CD4-positive, alpha-beta T cell (primary cell): ENCODE measurements at regions not wholly inside any gene's neighbourhood (a gene's known extent, or its start where the extent isn't known, plus 50 kb on each side); places are given as distances from the start of the nearest gene placed in this dataset.

Experiments used
- ATAC-seq: fragments of 200-7000 bp; cut with Tn5 transposase; one replicate; pipeline ENCODE4 v1.10.0; 2022; ENCODE audit warnings: mild to moderate bottlenecking; ENCODE audit not compliant: poor library complexity
- CTCF ChIA-PET: fragments of 350-600 bp; sonication (Branson Sonifier 250); formaldehyde crosslinking; loops from one replicate; lab custom pipeline; 2021; ENCODE audit warnings: antibody characterized with exemption, inconsistent platforms; lab: Charles Lee
- POLR2A ChIA-PET: fragments of 350-600 bp; sonication (Branson Sonifier 250); formaldehyde crosslinking; loops from one replicate; lab custom pipeline; 2021; ENCODE audit warnings: antibody characterized with exemption, inconsistent platforms; lab: Charles Lee
- DNase-seq, 14 experiments: peaks; one replicate each; pipeline ENCODE4 v3.0.0-alpha.2; 2013 to 2020; ENCODE audit warnings: mixed read lengths in 2 of 14
- H3K27ac ChIP-seq, 2 donors: one replicate each; pipeline versions ENCODE4 v1.5.1 to v1.7.0; 2013; ENCODE audit warnings: low read length in 2 of 2, low read depth in 1 of 2, mild to moderate bottlenecking in 1 of 2
- H3K27me3 ChIP-seq, 2 experiments: 1 replicate in 1 of 2; 2 replicates in 1 of 2; pipeline versions ENCODE4 v1.6.1 to v1.7.0; 2013; ENCODE audit warnings: low read length in 2 of 2, control low read depth in 1 of 2, mild to moderate bottlenecking in 1 of 2, moderate library complexity in 1 of 2; ENCODE audit not compliant: insufficient read depth in 2 of 2, control insufficient read depth in 1 of 2
- H3K36me3 ChIP-seq: one replicate; pipeline ENCODE4 v1.6.1; 2013; ENCODE audit warnings: low read length, control low read depth; ENCODE audit not compliant: insufficient read depth
- H3K4me1 ChIP-seq: one replicate; pipeline ENCODE4 v1.6.1; 2013; ENCODE audit warnings: low read length, control low read depth; ENCODE audit not compliant: insufficient read depth
- H3K4me3 ChIP-seq: one replicate; pipeline ENCODE4 v1.5.1; 2013; ENCODE audit warnings: mild to moderate bottlenecking, low read length, moderate library complexity
- H3K9me3 ChIP-seq, 2 experiments: 1 replicate in 1 of 2; 2 replicates in 1 of 2; pipeline versions ENCODE4 v1.6.1 to v1.7.0; 2013; ENCODE audit warnings: low read length in 2 of 2, mild to moderate bottlenecking in 2 of 2, control low read depth in 1 of 2, moderate library complexity in 1 of 2; ENCODE audit not compliant: control insufficient read depth in 1 of 2, insufficient read depth in 1 of 2
- H3K27ac Mint-ChIP-seq: one replicate; pipeline ENCODE4 v1.8.0; 2020; ENCODE audit warnings: mixed read lengths
- H3K27me3 Mint-ChIP-seq: one replicate; pipeline ENCODE4 v1.8.0; 2021; ENCODE audit warnings: mixed read lengths
- H3K36me3 Mint-ChIP-seq: one replicate; pipeline ENCODE4 v1.8.0; 2021; ENCODE audit warnings: low read depth, mixed read lengths
- H3K4me1 Mint-ChIP-seq: one replicate; pipeline ENCODE4 v1.8.0; 2021; ENCODE audit warnings: low read depth, mixed read lengths
- H3K4me3 Mint-ChIP-seq: one replicate; pipeline ENCODE4 v1.8.0; 2020; ENCODE audit warnings: mild to moderate bottlenecking, mixed read lengths
- H3K9me3 Mint-ChIP-seq: one replicate; pipeline ENCODE4 v1.8.0; 2020; ENCODE audit warnings: mixed read lengths
- intact Hi-C, 2 experiments: fragments of 100-400 bp; cut with DNase I in 1 of 2; cut with micrococcal nuclease in 1 of 2; formaldehyde crosslinking; loops; one replicate each; pipeline versions ENCODE4 v1.15.1 to v1.9.0; 2023 to 2025; cut with DNase I, micrococcal nuclease
- TF ChIP-seq, protein P1 (sequence below): fragments of 200-600 bp; IDR thresholded peaks from one replicate; pipeline ENCODE4 v1.8.0; 2022; ENCODE audit warnings: antibody characterized with exemption, mild to moderate bottlenecking

DNA sequence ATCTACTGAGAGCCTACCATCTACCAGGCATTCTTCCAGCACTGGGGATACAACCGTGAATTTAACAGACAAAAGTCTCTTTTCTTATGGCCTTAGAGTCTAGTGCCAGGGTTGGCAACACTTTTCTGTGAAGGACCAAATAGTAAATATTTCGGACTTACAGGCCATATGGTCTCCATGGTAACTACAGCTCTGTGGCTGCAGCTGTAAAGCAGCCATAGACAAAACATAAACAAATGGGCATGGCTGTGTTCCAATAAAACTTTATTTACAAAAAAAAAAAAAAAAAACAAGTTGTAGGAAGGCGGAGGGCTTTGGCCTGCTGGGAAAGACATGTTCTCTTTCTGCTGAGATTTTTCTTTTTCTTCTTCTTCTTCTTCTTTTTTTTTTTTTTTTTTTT lies 98.7 kb downstream of the ABCC12 start:
- Histone ChIP-seq H3K27me3 (peaks cover 8 to 9% of the 10 kb centered on the region in 2 experiments), H3K27ac (no peak overlapping the region), H3K4me1 (peaks cover 3% of the 10 kb centered on the region), H3K36me3 (no peaks in the 10 kb centered on the region), H3K9me3 (peaks cover 0 to 7% of the 10 kb centered on the region in 2 experiments), H3K4me3 (no peak overlapping the region)
- Mint-ChIP-seq H3K9me3 (no peaks in the 10 kb centered on the region), H3K27me3 (peaks cover 28% of the 10 kb centered on the region), H3K4me1 (no peaks in the 10 kb centered on the region), H3K27ac (no peak overlapping the region), H3K4me3 (no peak overlapping the region), H3K36me3 (no peaks in the 10 kb centered on the region)
- DNase-seq (no peak), ATAC-seq (no peak)
- CTCF ChIA-PET = no interaction called here
- POLR2A ChIA-PET = no interaction called here
- TF ChIP-seq, protein P1, sequence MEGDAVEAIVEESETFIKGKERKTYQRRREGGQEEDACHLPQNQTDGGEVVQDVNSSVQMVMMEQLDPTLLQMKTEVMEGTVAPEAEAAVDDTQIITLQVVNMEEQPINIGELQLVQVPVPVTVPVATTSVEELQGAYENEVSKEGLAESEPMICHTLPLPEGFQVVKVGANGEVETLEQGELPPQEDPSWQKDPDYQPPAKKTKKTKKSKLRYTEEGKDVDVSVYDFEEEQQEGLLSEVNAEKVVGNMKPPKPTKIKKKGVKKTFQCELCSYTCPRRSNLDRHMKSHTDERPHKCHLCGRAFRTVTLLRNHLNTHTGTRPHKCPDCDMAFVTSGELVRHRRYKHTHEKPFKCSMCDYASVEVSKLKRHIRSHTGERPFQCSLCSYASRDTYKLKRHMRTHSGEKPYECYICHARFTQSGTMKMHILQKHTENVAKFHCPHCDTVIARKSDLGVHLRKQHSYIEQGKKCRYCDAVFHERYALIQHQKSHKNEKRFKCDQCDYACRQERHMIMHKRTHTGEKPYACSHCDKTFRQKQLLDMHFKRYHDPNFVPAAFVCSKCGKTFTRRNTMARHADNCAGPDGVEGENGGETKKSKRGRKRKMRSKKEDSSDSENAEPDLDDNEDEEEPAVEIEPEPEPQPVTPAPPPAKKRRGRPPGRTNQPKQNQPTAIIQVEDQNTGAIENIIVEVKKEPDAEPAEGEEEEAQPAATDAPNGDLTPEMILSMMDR = no peak
- intact Hi-C loops = no loop called here

DNA sequence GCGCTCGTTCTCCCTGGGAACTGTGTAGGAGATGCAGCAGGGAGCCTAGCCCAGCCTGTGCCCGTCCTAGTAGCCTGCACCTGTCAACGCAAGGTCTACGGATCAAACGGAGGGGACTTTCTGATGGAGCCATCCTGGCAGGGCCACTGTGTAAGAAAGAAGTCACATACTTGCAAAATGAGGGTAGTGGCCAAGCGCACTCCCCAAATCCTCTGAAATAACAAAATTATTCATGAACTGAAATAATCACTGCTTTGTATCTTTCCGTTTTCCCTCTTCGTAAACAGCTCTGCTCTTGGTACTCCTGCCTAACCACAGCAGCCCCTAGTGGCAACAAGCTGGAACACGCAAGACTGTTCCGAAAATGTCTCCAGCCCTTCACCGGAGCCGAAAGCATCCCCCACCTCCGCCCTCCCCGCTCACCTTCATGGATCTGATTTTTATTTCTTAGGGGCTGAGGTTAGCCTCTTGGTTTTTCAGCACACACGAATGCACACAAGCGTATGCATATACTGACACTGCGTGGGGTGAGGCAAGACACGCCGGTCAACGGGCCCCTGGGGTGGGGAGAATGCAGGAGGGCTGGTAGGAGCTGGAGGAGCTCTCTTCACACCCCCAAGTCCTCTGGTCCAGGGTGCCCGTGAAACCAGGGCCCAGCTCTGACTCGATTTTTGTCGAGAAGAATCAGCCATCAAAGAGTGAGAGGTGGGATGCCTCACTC lies 100.8 kb downstream of the ABCC12 start:
- intact Hi-C loops = no loop called here
- Histone ChIP-seq H3K4me3 (no peak overlapping the region), H3K9me3 (peaks cover 0 to 7% of the 10 kb centered on the region in 2 experiments), H3K4me1 (peaks cover 3% of the 10 kb centered on the region), H3K27me3 (peaks cover 8 to 9% of the 10 kb centered on the region in 2 experiments), H3K27ac (no peak overlapping the region), H3K36me3 (no peaks in the 10 kb centered on the region)
- POLR2A ChIA-PET = interaction anchor here (0.6 to 1.0 kb wide), 2 partner anchors 119 to 913 kb away, joined by 3 read pairs; no protein-coding TSS in a partner anchor
- TF ChIP-seq, protein P1 = peak; percentile 35
- no peak overlapping the region for H3K27ac Mint-ChIP-seq
- no peak overlapping the region for H3K4me3 Mint-ChIP-seq
- peaks cover 23% of the 10 kb centered on the region for H3K27me3 Mint-ChIP-seq
- DNase-seq = peak in 5 of 14 experiments; percentile 2 to 36 (median 21)
- H3K36me3 Mint-ChIP-seq = no peaks in the 10 kb centered on the region
- H3K4me1 Mint-ChIP-seq = no peaks in the 10 kb centered on the region
- ATAC-seq = peak; percentile 43
- H3K9me3 Mint-ChIP-seq = no peaks in the 10 kb centered on the region
- CTCF ChIA-PET = no interaction called here

DNA sequence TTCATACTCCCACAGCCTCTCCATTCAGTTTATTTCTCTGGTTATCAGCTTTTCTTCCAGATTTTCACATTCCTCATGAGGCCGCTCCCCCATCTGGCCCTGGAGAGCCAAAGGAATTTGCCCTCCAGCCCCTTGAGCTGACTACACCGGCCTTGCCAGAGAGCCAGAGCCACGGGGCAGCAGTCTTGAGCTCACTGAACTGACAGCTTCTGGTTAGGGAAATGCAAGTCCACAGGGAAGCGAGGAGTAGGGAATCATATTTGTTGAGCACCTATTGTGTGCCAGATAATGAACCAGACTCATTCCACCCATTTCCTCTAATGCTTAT lies 102.4 kb downstream of the ABCC12 start:
- intact Hi-C loops = no loop called here
- DNase-seq (no peak), ATAC-seq (no peak)
- TF ChIP-seq, protein P1 = no peak
- Histone ChIP-seq H3K36me3 (no peaks in the 10 kb centered on the region), H3K4me3 (no peak overlapping the region), H3K9me3 (no peaks in the 10 kb centered on the region), H3K27ac (no peak overlapping the region), H3K4me1 (peaks cover 3% of the 10 kb centered on the region), H3K27me3 (peaks cover 8 to 9% of the 10 kb centered on the region in 2 experiments)
- H3K27ac Mint-ChIP-seq = no peak overlapping the region
- H3K36me3 Mint-ChIP-seq = no peaks in the 10 kb centered on the region
- CTCF ChIA-PET = no interaction called here
- no peaks in the 10 kb centered on the region for H3K9me3 Mint-ChIP-seq
- H3K4me3 Mint-ChIP-seq = no peak overlapping the region
- POLR2A ChIA-PET = no interaction called here
- H3K4me1 Mint-ChIP-seq = no peaks in the 10 kb centered on the region
- peaks cover 24% of the 10 kb centered on the region for H3K27me3 Mint-ChIP-seq
